Uterus (tissue), 3 donors: ENCODE measurements at regions not wholly inside any gene's neighbourhood (a gene's known extent, or its start where the extent isn't known, plus 50 kb on each side); places are given as distances from the start of the nearest gene placed in this dataset.
A peak's percentile ranks its signal among the peaks of the same experiment; 100 is the strongest.

Experiments used
- DNase-seq, 2 donors: peaks; one replicate each; pipeline ENCODE4 v3.0.0-alpha.2; 2019 to 2020
- H3K27ac ChIP-seq, 2 donors: fragments of 200-600 bp; sonication (generic); 1 replicate in 1 of 2; 2 replicates in 1 of 2; pipeline ENCODE4 v1.5.1; 2016 to 2018
- H3K27me3 ChIP-seq, 2 donors: fragments of 200-600 bp; sonication (generic); one replicate each; pipeline ENCODE4 v1.5.1; 2018 to 2019; ENCODE audit warnings: control low read depth in 1 of 2
- H3K36me3 ChIP-seq, 2 donors: fragments of 200-600 bp; sonication (generic); one replicate each; pipeline ENCODE4 v1.5.1; 2019; ENCODE audit warnings: control low read depth in 1 of 2
- H3K4me1 ChIP-seq, 2 donors: fragments of 200-600 bp; sonication (generic); one replicate each; pipeline ENCODE4 v1.5.1; 2018 to 2019; ENCODE audit warnings: control low read depth in 1 of 2
- H3K4me3 ChIP-seq, 2 donors: fragments of 200-600 bp; sonication (generic); 1 replicate in 1 of 2; 2 replicates in 1 of 2; pipeline ENCODE4 v1.5.1; 2018 to 2019; ENCODE audit warnings: mild to moderate bottlenecking in 1 of 2
- H3K9me3 ChIP-seq, 2 donors: fragments of 200-600 bp; sonication (generic); one replicate each; pipeline ENCODE4 v1.5.1; 2019; ENCODE audit warnings: control low read depth in 1 of 2
- CTCF ChIP-seq, 4 experiments: fragments of 200-600 bp in 2 of 4; fragments of 450-650 bp in 2 of 4; sonication (generic) in 2 of 4; IDR thresholded peaks; one replicate each; pipeline ENCODE4 v1.5.1; 2016 to 2019; ENCODE audit warnings: antibody characterized with exemption in 4 of 4, mild to moderate bottlenecking in 2 of 4, moderate library complexity in 1 of 4
- POLR2A ChIP-seq, 2 donors: fragments of 450-650 bp; IDR thresholded peaks; one replicate each; pipeline ENCODE4 v1.6.1; 2016; ENCODE audit warnings: antibody characterized with exemption in 2 of 2, mild to moderate bottlenecking in 1 of 2, moderate library complexity in 1 of 2
- intact Hi-C: fragments of 100-400 bp; cut with DNase I; formaldehyde crosslinking; loops from one replicate; pipeline ENCODE4 v1.15.1; 2023; ENCODE audit warnings: low total_unique reads
- donor health status: DM: yes; HTN: yes; CAD: no.

GRCh38 chr3:5041315-5041714, 62.1 kb downstream of the BHLHE40 start:
- Histone ChIP-seq H3K27me3 (no peaks in the 10 kb centered on the region), H3K9me3 (no peaks in the 10 kb centered on the region), H3K27ac (no peak overlapping the region), H3K4me1 (no peaks in the 10 kb centered on the region), H3K36me3 (no peaks in the 10 kb centered on the region), H3K4me3 (no peak overlapping the region)
- intact Hi-C loops = no loop called here
- DNase-seq = no peak
- TF ChIP-seq POLR2A (IDR thresholded peaks at IDR 0.05) (no peak), CTCF (IDR thresholded peaks at IDR 0.05) (no peak)

- Histone ChIP-seq H3K36me3 (no peaks in the 10 kb centered on the region), H3K27ac (no peak overlapping the region), H3K4me1 (no peaks in the 10 kb centered on the region), H3K4me3 (no peak overlapping the region), H3K27me3 (no peaks in the 10 kb centered on the region), H3K9me3 (no peaks in the 10 kb centered on the region)
- TF ChIP-seq CTCF (IDR thresholded peaks at IDR 0.05) (no peak), POLR2A (IDR thresholded peaks at IDR 0.05) (no peak)
- no peak for DNase-seq
- intact Hi-C loops = no loop called here
These were observed 66.7 kb downstream of the BHLHE40 start for GRCh38 chr3:5045961-5046360.

- no peak for DNase-seq
- no peak overlapping the region for H3K4me3 ChIP-seq
- no peak for TF ChIP-seq CTCF (IDR thresholded peaks at IDR 0.05)
- TF ChIP-seq POLR2A (IDR thresholded peaks at IDR 0.05) = no peak
- intact Hi-C loops = no loop called here
- no peak overlapping the region for H3K27ac ChIP-seq
- H3K27me3 ChIP-seq = no peaks in the 10 kb centered on the region
- no peaks in the 10 kb centered on the region for H3K4me1 ChIP-seq
- H3K36me3 ChIP-seq = no peaks in the 10 kb centered on the region
- no peaks in the 10 kb centered on the region for H3K9me3 ChIP-seq
These were observed 68.7 kb downstream of the BHLHE40 start for GRCh38 chr3:5047764-5048419.

GRCh38 chr3:5051772-5052171, 70.3 kb upstream of the ARL8B start:
- TF ChIP-seq CTCF (IDR thresholded peaks at IDR 0.05) (no peak), POLR2A (IDR thresholded peaks at IDR 0.05) (no peak)
- Histone ChIP-seq H3K36me3 (no peaks in the 10 kb centered on the region), H3K4me3 (no peak overlapping the region), H3K27ac (peak overlapping the region; percentile 80 to 88), H3K4me1 (peaks cover 5 to 6% of the 10 kb centered on the region in 2 donors), H3K9me3 (no peaks in the 10 kb centered on the region), H3K27me3 (no peaks in the 10 kb centered on the region)
- DNase-seq = no peak
- intact Hi-C loops = loop anchor here (10.0 kb wide), 1 partner anchor 337 kb away; no protein-coding TSS in a partner anchor

GRCh38 chr3:5052247-5052646, 69.8 kb upstream of the ARL8B start:
- TF ChIP-seq POLR2A (IDR thresholded peaks at IDR 0.05) (no peak), CTCF (IDR thresholded peaks at IDR 0.05) (no peak)
- intact Hi-C loops = loop anchor here (10.0 kb wide), 1 partner anchor 337 kb away; no protein-coding TSS in a partner anchor

More at GRCh38 chr3:5052247-5052646, 69.8 kb upstream of the ARL8B start:
- H3K9me3 ChIP-seq = no peaks in the 10 kb centered on the region
- no peaks in the 10 kb centered on the region for H3K27me3 ChIP-seq
- DNase-seq = no peak
- H3K27ac ChIP-seq = peak overlapping the region; percentile 80 to 88
- H3K4me1 ChIP-seq = peaks cover 5 to 6% of the 10 kb centered on the region in 2 donors
- no peak overlapping the region for H3K4me3 ChIP-seq
- no peaks in the 10 kb centered on the region for H3K36me3 ChIP-seq
